B cell (primary cell): ENCODE measurements at regions not wholly inside any gene's neighbourhood (a gene's known extent, or its start where the extent isn't known, plus 50 kb on each side); places are given as distances from the start of the nearest gene placed in this dataset.

Experiments
- ATAC-seq: fragments of 200-7000 bp; cut with Tn5 transposase; one replicate; pipeline ENCODE4 v1.10.0; 2021; ENCODE audit warnings: low read depth, mild to moderate bottlenecking, moderate number of reproducible peaks, moderate library complexity
- CTCF ChIA-PET: fragments of 350-600 bp; sonication (Branson Sonifier 250); formaldehyde crosslinking; loops from one replicate; lab custom pipeline; 2021; ENCODE audit warnings: antibody characterized with exemption, inconsistent platforms; lab: Charles Lee
- POLR2A ChIA-PET: fragments of 350-600 bp; sonication (Branson Sonifier 250); formaldehyde crosslinking; loops from one replicate; lab custom pipeline; 2021; ENCODE audit warnings: antibody characterized with exemption; lab: Charles Lee
- DNase-seq: peaks from one replicate; pipeline ENCODE4 v3.0.0; 2013
- H2AFZ ChIP-seq: 2 replicates; pipeline ENCODE4 v1.6.1; 2012; ENCODE audit warnings: mild to moderate bottlenecking, low read depth, low read length; ENCODE audit not compliant: insufficient read depth, poor library complexity, severe bottlenecking
- H3K27ac ChIP-seq, 2 donors: 1 replicate in 1 of 2; 2 replicates in 1 of 2; pipeline ENCODE4 v1.5.1; 2012 to 2013; ENCODE audit warnings: low read length in 2 of 2, mild to moderate bottlenecking in 2 of 2, moderate library complexity in 1 of 2
- H3K27me3 ChIP-seq, 4 experiments: fragments of 200-600 bp in 1 of 4; sonication (generic) in 1 of 4; replicated peaks in 1 of 4; 1 replicate in 2 of 4; 2 replicates in 2 of 4; pipeline versions ENCODE4 v1.6.1 to v1.7.0; 2013 to 2016; ENCODE audit warnings: low read length in 3 of 4, mild to moderate bottlenecking in 2 of 4, mixed read lengths in 1 of 4, moderate library complexity in 1 of 4; ENCODE audit not compliant: insufficient read depth in 4 of 4, control insufficient read depth in 3 of 4; ENCODE audit errors: control extremely low read depth in 1 of 4
- H3K36me3 ChIP-seq, 2 experiments: replicated peaks in 1 of 2; 1 replicate in 1 of 2; 2 replicates in 1 of 2; pipeline versions ENCODE4 v1.6.1 to v1.7.1; 2013; ENCODE audit warnings: low read length in 1 of 2; ENCODE audit not compliant: insufficient read depth in 2 of 2, control insufficient read depth in 1 of 2; ENCODE audit errors: control extremely low read depth in 1 of 2, extremely low read depth in 1 of 2
- H3K4me1 ChIP-seq, 2 donors: fragments of 200-600 bp in 1 of 2; sonication (generic) in 1 of 2; 1 replicate in 1 of 2; 2 replicates in 1 of 2; pipeline versions ENCODE4 v1.5.1 to v1.6.1; 2013 to 2017; ENCODE audit warnings: low read length in 2 of 2; ENCODE audit not compliant: control insufficient read depth in 2 of 2, insufficient read depth in 2 of 2
- H3K4me2 ChIP-seq: replicated peaks from 2 replicates; pipeline ENCODE3; 2012; ENCODE audit warnings: mild to moderate bottlenecking, low read depth, low read length; ENCODE audit not compliant: poor library complexity, severe bottlenecking
- H3K4me3 ChIP-seq, 5 experiments: fragments of 200-600 bp in 1 of 5; sonication (generic) in 1 of 5; 1 replicate in 3 of 5; 2 replicates in 2 of 5; pipeline versions ENCODE4 v1.5.1 to v1.7.0; 2011 to 2016; ENCODE audit warnings: low read length in 4 of 5, mild to moderate bottlenecking in 4 of 5, low read depth in 2 of 5, control low read depth in 1 of 5, moderate library complexity in 1 of 5; ENCODE audit not compliant: insufficient read depth in 1 of 5; ENCODE audit errors: control extremely low read depth in 1 of 5, extremely low read depth in 1 of 5
- H3K79me2 ChIP-seq: fragments of 200-600 bp; sonication (generic); one replicate; pipeline ENCODE4 v1.6.0; 2016; ENCODE audit warnings: low read length; ENCODE audit not compliant: control insufficient read depth, insufficient read depth
- H3K9ac ChIP-seq: fragments of 200-600 bp; sonication (generic); 2 replicates; pipeline ENCODE4 v1.6.1; 2017; ENCODE audit warnings: mild to moderate bottlenecking, low read length, moderate library complexity
- H3K9me3 ChIP-seq, 3 donors: one replicate each; pipeline versions ENCODE4 v1.6.1 to v1.7.1; 2013; ENCODE audit warnings: low read length in 2 of 3; ENCODE audit not compliant: control insufficient read depth in 2 of 3, insufficient read depth in 1 of 3; ENCODE audit errors: control extremely low read depth in 1 of 3
- H4K20me1 ChIP-seq: 2 replicates; pipeline ENCODE4 v1.6.0; 2012; ENCODE audit warnings: mild to moderate bottlenecking, low read length; ENCODE audit not compliant: insufficient read depth, control insufficient read depth, poor library complexity, severe bottlenecking
- H3K27ac Mint-ChIP-seq: one replicate; pipeline ENCODE4 v1.8.0; 2021; ENCODE audit warnings: mixed read lengths
- H3K27me3 Mint-ChIP-seq: one replicate; pipeline ENCODE4 v1.8.0; 2021; ENCODE audit warnings: mixed read lengths
- H3K4me1 Mint-ChIP-seq: one replicate; pipeline ENCODE4 v1.8.0; 2021; ENCODE audit warnings: mixed read lengths
- H3K4me3 Mint-ChIP-seq: one replicate; pipeline ENCODE4 v1.8.0; 2021; ENCODE audit warnings: mixed read lengths
- H3K9me3 Mint-ChIP-seq: one replicate; pipeline ENCODE4 v1.8.0; 2022; ENCODE audit warnings: mixed read lengths; ENCODE audit not compliant: insufficient read depth
- CTCF ChIP-seq: fragments of 200-600 bp; IDR thresholded peaks from one replicate; pipeline ENCODE4 v1.8.0; 2022; ENCODE audit warnings: antibody characterized with exemption, mild to moderate bottlenecking
- EZH2 ChIP-seq: IDR thresholded peaks from 2 replicates; pipeline ENCODE4 v1.6.1; 2012; ENCODE audit warnings: borderline replicate concordance, low read depth, mild to moderate bottlenecking, moderate library complexity, low read length; ENCODE audit not compliant: insufficient read depth, poor library complexity, severe bottlenecking
- WGBS: methylation state at CpG from one replicate; pipeline ENCODE4 v1.1.5; 2013; ENCODE audit warnings: missing lambda C conversion rate; ENCODE audit not compliant: insufficient coverage; 5-methylcytosine and 5-hydroxymethylcytosine counted together
- intact Hi-C: fragments of 100-400 bp; cut with micrococcal nuclease; formaldehyde crosslinking; loops from one replicate; pipeline ENCODE4 v1.10.0; 2022

- Histone ChIP-seq H3K9ac (no peak overlapping the region), H3K4me3 (no peak overlapping the region), H3K36me3 (no peaks in the 10 kb centered on the region), H4K20me1 (no peaks in the 10 kb centered on the region), H3K27me3 (no peaks in the 10 kb centered on the region), H3K4me2 (no peak overlapping the region), H3K9me3 (no peaks in the 10 kb centered on the region), H2AFZ (no peak overlapping the region), H3K4me1 (no peaks in the 10 kb centered on the region), H3K27ac (no peak overlapping the region), H3K79me2 (no peaks in the 10 kb centered on the region)
- CTCF ChIA-PET = no interaction called here
- TF ChIP-seq EZH2 (no peak), CTCF (no peak)
- Mint-ChIP-seq H3K27ac (no peak overlapping the region), H3K27me3 (no peaks in the 10 kb centered on the region), H3K4me3 (no peak overlapping the region), H3K9me3 (peaks cover 2% of the 10 kb centered on the region), H3K4me1 (no peaks in the 10 kb centered on the region)
- POLR2A ChIA-PET = no interaction called here
- no peak for DNase-seq
- no peak for ATAC-seq
- intact Hi-C loops = no loop called here
Measured at GRCh38 chr9:28197653-28198052, 624.4 kb upstream of the C9orf72 start.

GRCh38 chr9:28203036-28203435 lies 629.8 kb upstream of the C9orf72 start:
- Mint-ChIP-seq H3K4me3 (no peak overlapping the region), H3K9me3 (peaks cover 2% of the 10 kb centered on the region), H3K4me1 (no peaks in the 10 kb centered on the region), H3K27ac (no peak overlapping the region), H3K27me3 (no peaks in the 10 kb centered on the region)
- no peak for ATAC-seq
- H3K4me2 ChIP-seq = no peak overlapping the region
- no peak for DNase-seq
- no peaks in the 10 kb centered on the region for H3K79me2 ChIP-seq
- no peaks in the 10 kb centered on the region for H3K9me3 ChIP-seq
- no peaks in the 10 kb centered on the region for H3K4me1 ChIP-seq
- WGBS = no CpG with 5 or more reads among the region's 1 CpG
- ChIA-PET CTCF (no interaction called here), POLR2A (no interaction called here)
- H3K36me3 ChIP-seq = no peaks in the 10 kb centered on the region
- H3K9ac ChIP-seq = no peak overlapping the region
- TF ChIP-seq EZH2 (no peak), CTCF (no peak)
- intact Hi-C loops = no loop called here
- H2AFZ ChIP-seq = no peak overlapping the region
- H3K27ac ChIP-seq = no peak overlapping the region
- H3K4me3 ChIP-seq = no peak overlapping the region
- no peaks in the 10 kb centered on the region for H4K20me1 ChIP-seq
- no peaks in the 10 kb centered on the region for H3K27me3 ChIP-seq
